ENCODE measurements at regions not wholly inside any gene's neighbourhood (a gene's known extent, or its start where the extent isn't known, plus 50 kb on each side); places are given as distances from the start of the nearest gene placed in this dataset.

DNA sequence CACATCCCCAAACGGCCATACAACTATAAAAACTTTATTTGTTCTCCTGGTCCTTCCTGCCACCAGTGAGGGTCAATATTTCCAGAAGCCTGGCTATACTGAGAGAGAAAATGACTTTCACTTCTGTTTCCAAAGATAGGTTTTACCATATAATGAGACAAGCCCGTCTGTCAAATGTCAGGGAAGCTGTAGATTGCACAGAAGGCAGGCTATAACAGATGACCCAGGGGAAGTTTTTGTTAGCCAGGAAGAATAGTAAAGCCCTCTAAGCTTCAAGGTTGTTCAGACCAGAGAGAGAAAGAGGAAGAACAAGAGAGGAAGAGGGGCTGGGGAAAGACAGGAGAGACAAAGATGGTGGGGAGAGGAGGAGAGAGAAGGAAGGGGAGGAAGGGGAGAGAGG, 217.5 kb downstream of the GBA3 start:
- no peak for DNase-seq

DNA sequence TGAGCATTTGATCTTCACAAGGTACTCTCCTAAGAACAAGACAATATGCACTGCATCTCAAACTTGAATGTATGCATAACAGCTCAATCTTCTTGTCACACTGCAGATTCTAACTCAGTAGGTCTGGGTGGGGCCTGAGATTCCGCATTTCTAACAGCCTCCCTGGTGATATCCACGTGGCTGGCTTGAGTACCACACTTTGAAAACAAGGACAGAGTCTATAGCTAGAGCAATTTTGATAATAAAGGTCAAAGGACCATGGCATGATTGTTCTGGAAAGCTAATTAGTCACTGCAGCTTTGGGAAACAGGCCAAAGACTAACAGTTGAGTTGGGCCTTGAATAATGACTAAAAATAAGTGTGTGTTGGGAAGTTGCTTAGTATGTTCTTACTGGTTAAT, 213.3 kb downstream of the GBA3 start:
- DNase-seq: no peak

DNA sequence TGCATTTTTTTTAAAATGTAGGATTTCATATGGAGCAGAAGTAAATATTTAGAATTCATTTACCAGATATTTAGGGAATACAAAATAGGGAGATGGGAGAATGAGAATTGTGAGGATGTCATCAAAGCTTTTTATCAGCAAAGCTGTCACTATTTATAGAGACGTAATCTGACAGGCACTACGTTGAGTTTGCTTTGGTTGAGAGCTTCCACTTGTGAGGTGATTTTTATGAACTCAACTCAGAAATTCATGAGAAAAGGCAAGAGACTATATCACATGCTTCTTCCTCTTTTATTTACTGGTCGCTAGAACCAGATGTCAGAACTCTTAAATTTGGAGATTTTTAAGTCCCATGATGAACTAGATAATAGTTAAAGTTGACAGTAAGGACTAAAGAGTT, 211.2 kb downstream of the GBA3 start:
- DNase-seq: no peak

DNA sequence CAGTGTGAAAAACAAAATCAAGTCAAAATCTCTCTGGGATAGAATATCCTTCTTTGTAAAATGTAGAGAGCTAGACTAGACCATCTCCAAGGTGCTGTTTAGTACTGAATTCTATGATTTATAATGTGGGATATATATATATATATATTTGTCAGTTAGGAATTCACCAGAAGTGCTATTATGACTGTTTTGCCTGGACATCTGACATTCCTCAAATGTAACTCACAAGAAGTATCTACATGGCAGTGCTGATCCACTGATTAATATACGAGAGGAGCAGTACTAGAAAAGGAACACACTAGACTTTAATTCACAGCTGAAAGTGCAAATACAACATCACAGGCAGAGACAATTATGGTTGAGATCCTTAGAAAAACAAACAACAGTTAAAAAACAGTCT, 208.9 kb downstream of the GBA3 start:
- DNase-seq: no peak

DNA sequence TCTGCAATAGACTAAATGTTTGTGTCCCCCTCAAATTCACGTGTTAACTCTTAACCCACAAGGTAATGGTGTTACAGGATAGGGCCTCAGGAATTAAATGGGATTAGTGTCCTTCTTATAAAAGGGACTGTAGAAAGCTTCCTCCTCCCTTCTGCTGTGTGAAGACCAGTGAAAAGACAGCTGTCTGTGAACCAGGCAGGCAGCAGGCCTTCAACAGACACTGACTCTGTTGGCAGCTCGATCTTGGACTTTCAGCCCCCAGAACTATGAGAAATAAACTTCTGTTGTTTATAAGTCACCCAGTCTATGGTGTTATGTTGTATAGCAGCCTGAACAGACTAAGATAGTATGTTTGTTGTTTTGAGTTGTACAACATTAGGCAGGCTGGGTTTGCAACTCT, 208.1 kb downstream of the GBA3 start:
- DNase-seq: no peak

DNA sequence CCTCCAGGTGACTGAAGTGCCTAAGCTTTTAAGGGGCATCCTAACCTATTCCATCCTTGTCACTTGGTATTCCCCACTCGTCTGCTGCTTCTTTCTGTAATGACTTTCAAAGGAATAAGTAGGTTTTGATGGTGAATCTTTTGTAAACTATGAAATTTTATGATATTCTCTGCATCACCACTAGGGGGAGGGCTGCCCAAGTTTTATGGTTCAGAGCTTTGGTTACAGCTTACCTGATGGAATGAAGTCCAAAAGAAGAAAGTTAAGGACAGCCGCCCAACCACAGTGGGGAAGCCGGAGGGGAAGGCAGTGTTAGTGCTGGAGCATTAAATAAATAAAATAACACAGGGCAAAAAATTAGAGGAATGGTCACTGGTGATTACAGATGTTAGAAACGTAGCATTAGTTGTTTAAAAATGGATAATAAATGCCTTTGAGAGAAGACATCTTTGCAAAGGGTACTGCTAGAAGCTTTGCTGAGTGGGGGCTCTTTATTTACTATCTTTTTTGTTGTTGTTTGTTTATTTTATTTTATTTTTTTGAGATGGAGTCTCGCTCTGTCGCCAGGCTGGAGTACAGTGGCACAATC, 204.9 kb downstream of the GBA3 start:
- no peak for DNase-seq

DNA sequence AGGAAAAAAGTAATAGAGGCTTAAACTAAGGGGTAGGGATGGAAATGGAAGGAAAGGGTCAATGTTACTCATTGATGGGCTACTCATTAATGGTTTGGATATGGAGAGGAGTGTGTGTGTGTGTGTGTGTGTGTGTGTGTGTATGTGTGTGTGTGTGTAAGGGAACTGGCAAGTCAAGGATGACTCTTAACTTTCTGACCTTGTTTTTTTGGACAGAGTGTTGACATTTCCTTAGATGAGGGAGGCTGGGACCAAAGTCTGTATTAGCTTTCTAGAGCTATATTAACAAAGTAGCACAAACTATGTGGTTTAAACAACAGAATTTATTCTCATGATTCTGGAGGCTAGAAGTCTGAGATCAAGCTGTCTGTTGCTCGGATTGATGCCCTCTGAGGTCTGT, 202.7 kb downstream of the GBA3 start:
- DNase-seq: no peak

DNA sequence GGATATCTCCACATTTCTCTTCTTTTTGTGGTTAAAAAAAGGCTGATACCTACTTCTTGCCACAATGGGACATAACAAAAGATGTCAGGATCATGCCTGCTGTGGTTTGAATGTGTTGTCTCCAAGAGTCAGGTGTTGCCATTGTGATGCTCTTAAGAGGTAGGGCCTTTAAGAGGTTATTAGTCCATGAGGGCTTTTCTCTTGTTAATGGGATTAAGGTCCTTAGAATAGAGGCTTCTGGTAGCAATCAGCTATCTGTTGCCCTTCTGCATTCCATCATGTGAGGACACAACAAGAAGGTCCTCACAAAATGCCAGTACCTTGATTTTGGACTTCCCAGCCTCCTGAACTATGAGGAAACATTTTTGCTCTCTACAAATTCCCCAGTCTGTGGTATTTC, 191.4 kb downstream of the GBA3 start:
- no peak for DNase-seq

DNA sequence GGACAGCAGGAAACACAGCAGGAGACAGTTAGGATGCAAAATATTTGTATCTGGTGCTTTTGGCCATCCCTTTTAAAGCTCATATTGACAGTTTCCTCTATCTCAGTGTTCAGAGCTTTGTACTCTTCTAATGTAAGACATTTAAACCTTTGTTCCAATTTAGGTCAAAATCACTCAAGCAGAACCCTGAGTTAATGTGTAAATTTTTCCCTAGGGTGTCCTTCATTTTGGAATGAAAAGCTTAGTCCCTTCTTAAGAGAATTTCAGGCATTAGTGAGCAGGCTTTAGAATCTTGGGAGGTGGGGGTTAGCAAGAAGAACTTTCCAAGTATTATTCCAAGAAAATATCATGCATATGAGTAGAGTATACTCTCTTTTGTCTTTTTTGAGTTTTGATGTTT, 188.7 kb downstream of the GBA3 start:
- no peak for DNase-seq

DNA sequence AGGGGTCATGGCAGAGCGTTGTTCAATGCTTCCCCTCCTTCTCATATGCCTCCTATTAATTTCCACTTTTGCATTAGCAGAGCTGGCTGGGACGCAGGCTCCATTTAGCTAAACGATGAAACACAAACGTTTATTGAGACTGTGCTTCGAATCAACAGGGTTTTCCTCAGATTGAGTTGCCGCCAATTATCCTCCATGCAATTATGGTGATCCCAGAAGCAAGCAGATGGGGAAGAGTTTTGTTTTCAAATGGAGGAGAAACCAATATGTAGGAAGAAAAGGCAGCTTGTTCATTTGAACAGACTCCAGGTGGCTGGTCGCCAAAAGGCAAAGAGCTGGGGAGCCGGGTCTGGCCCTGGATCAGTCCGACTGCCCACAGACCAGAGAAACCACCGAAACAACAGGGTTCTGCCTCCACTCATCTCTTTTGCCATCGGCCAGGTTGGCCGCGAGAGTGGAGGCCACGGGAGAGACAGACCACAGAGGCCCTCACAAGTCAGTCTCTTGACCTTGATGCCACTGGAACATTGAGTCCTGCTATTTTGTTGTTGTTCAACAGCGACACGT, 184.8 kb downstream of the GBA3 start:
- no peak for DNase-seq

DNA sequence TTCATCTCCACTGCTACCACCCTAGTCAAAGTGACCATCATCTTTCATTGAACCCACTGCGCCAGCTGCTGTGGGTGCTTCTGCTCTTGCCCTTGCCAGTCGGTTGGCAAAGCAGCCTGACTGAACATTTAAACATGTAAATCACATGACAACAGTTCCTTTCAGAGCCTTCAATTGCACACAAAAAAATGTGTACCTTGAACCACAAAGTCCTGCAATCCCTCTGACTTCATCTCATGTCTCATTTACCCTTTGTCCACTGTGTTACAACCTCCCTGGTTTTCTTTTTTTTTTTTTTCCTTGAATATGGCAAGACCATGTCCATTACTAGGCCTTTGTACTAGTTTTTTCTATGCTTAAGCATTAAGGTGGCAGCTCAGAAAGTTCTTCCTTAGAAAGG, 183.5 kb downstream of the GBA3 start:
- no peak for DNase-seq

DNA sequence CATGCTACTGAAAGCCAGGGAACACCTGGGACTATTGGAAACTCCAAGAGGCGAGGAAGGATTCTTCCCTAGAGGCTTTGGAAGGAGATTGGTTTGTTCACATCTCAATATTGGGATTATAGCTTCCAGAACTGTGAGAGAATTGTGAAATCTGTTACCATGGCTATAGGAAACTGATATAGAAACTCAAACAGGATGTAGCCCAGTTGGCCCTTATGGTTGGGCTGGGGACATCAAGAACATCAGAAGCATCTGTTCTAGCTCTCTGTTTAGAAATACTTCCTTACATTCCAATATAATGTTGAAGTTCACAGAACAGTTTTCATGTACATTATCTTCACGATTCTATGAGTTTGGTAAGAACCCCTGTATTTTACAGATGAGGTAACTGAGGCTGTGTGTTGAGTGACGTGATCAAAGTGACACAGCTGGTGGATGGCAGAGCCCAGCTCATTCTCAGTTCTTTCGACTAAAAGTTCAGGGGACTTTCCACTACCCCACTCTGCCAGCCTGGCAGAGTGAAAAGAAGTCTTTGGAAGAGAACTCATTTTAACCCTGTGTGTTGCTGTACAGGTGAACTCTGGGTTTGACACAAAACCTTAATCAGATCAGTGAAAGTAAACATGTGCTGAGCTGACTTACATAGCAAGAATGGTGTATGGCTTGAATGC, 183.0 kb downstream of the GBA3 start:
- DNase-seq: no peak

DNA sequence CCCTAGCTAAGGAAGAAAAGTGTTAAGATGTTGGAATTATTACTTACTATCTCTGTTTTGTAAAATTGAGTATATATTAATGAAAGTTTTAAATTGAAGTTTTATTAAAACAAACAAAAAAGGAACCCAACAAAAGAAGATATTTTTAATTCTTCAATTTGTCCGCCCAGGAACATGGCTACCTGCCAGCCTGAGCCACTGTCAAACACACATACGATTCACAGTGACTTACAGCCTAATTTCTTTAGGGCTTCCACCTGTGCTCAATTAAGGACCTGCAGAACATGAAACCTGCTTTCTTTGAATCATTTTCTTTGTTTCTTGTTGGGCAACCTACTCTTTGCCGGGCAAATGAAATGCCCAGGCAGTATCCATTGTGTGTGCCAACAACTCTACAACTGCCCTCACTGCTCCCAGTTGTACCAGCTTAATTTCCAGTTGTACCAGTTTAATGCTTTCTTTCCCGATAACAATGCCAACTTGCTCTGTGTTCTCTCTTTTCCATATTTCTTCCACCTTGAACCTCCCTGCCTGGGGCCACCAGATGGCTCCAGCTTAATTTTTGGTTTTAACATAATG, 181.7 kb downstream of the GBA3 start:
- no peak for DNase-seq

DNA sequence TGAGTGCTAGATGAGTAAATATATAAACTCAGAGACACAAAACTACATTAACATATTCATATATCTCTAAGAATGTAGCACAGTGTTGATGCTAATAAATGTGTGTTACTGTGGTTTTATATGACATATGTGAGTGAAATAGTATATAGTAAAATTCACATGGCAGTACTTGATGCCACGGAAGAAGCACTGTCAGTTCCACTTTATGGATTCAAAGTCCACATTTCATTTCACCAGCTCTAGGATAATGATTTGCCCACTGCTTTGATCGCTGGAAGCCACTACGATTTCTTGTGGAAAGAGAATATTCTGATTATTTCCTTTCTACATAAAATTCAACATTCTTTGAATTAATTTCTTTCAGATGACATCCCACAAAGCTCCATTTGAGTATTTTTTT, 181.2 kb downstream of the GBA3 start:
- DNase-seq: no peak

DNA sequence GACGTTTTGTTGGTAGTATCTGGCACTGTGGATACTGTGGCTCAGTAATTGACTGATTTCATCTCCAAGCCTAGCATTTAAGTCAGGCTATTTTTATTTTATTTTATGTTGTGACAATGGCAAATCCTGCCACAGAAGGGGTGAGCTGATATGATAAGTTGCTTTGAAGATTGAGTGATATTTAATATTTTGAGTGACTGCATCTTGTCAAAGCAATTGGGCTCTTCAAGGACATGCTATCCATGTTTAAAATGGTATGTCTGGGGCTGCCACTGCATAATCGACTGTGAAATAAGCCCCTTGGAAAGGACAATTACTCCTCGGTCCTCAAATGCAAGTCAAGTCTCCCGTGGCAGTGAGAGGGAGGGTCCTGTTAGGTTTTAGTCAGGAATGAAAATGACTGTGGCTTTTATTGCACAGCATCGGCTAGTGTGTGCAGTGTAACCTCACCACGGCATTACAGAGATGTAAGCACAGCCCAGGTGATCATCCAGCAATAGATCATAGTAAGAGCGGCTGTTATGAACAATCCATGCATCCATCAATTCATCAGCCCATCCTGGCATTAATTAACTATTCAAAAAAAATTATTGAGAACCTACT, 178.2 kb downstream of the GBA3 start:
- no peak for DNase-seq

DNA sequence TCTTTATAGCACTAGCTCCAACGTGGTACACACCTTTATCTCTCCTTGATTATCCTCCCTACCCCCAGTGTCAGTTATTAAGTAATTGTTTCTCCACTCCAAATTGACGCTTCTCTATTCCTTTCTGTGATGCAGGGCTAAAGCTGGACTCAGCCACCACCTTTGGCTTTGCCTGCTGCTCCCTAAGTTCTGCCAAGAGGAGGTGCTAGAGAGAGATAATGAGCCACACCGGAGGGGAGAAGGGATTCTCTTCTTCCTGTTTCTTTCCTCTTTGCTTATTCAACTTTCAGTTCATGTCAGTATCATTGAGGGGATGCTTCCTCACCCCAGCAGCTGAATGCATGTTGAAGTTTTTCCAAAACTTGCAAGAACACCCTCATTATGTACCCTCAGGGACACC, 176.5 kb downstream of the GBA3 start:
- no peak for DNase-seq

Data from 8988T (cell line).